ENCODE measurements at regions not wholly inside any gene's neighbourhood (a gene's known extent, or its start where the extent isn't known, plus 50 kb on each side); places are given as distances from the start of the nearest gene placed in this dataset.

- Mint-ChIP-seq H3K27me3 (ENCODE audit: insufficient read depth, unreplicated experiment) (peaks cover 3% of the 10 kb centered on the region), H3K9me3 (ENCODE audit: unreplicated experiment) (peaks cover 10% of the 10 kb centered on the region), H3K4me1 (ENCODE audit: low read depth, unreplicated experiment) (peaks cover 18% of the 10 kb centered on the region), H3K4me3 (ENCODE audit: unreplicated experiment) (no peak overlapping the region), H3K27ac (ENCODE audit: unreplicated experiment) (no peak overlapping the region), H3K36me3 (ENCODE audit: insufficient read depth, unreplicated experiment) (no peaks in the 10 kb centered on the region)
- Histone ChIP-seq H3K36me3 (ENCODE audit: control insufficient read depth, insufficient read depth, low read length) (no peaks in the 10 kb centered on the region), H3K4me3 (ENCODE audit: low read depth, low read length) (no peak overlapping the region), H3K4me1 (peaks cover 24% of the 10 kb centered on the region), H3K9me3 (no peaks in the 10 kb centered on the region), H3K27me3 (replicated peaks; ENCODE audit: control insufficient read depth, insufficient read depth, low read length) (no peaks in the 10 kb centered on the region)
- BruUV-seq (replicated peaks): no TSS peak
- DNase-seq: no peak
- intact Hi-C loops (cut with micrococcal nuclease; ENCODE audit: unreplicated experiment): no loop called here
- CTCF ChIA-PET: no interaction called here
- POLR2A ChIA-PET: no interaction called here
- TF ChIP-seq CTCF (IDR thresholded peaks at IDR 0.05; ENCODE audit: insufficient read depth in 1 of 2, low read depth in 1 of 2, low read length in 1 of 2, severe bottlenecking in 1 of 2, unreplicated experiment in 1 of 2): no peak
These were observed 52.5 kb upstream of the CAMK1G start for GRCh38 chr1:209531006-209531405.

GRCh38 chr1:209531549-209531948, 52.0 kb upstream of the CAMK1G start:
- no peak overlapping the region for H3K27ac Mint-ChIP-seq (ENCODE audit: unreplicated experiment)
- peaks cover 3% of the 10 kb centered on the region for H3K27me3 Mint-ChIP-seq (ENCODE audit: insufficient read depth, unreplicated experiment)
- DNase-seq: no peak
- BruUV-seq (replicated peaks): no TSS peak
- H3K4me3 ChIP-seq (ENCODE audit: low read depth, low read length): no peak overlapping the region
- intact Hi-C loops (cut with micrococcal nuclease; ENCODE audit: unreplicated experiment): no loop called here
- ChIA-PET CTCF (no interaction called here), POLR2A (no interaction called here)
- no peaks in the 10 kb centered on the region for H3K36me3 Mint-ChIP-seq (ENCODE audit: insufficient read depth, unreplicated experiment)
- H3K27me3 ChIP-seq (replicated peaks; ENCODE audit: control insufficient read depth, insufficient read depth, low read length): no peaks in the 10 kb centered on the region
- peaks cover 10% of the 10 kb centered on the region for H3K9me3 Mint-ChIP-seq (ENCODE audit: unreplicated experiment)
- peaks cover 24% of the 10 kb centered on the region for H3K4me1 ChIP-seq
- TF ChIP-seq CTCF (IDR thresholded peaks at IDR 0.05; ENCODE audit: insufficient read depth in 1 of 2, low read depth in 1 of 2, low read length in 1 of 2, severe bottlenecking in 1 of 2, unreplicated experiment in 1 of 2): no peak
- H3K4me3 Mint-ChIP-seq (ENCODE audit: unreplicated experiment): no peak overlapping the region
- H3K36me3 ChIP-seq (ENCODE audit: control insufficient read depth, insufficient read depth, low read length): no peaks in the 10 kb centered on the region
- H3K9me3 ChIP-seq: no peaks in the 10 kb centered on the region
- H3K4me1 Mint-ChIP-seq (ENCODE audit: low read depth, unreplicated experiment): peaks cover 18% of the 10 kb centered on the region

Small RNA genes in the stretch of these regions (microRNA-seq; reads per million reads assigned to microRNA genes)
- 1,104 reads per million, percentile 88 among the genes with 10 or more reads in this experiment for gene MIR205

Measured in Caco-2 (cell line).